ENCODE measurements at regions not wholly inside any gene's neighbourhood (a gene's known extent, or its start where the extent isn't known, plus 50 kb on each side); places are given as distances from the start of the nearest gene placed in this dataset.

- DNase-seq (ENCODE audit: low spot score) (no peak), ATAC-seq (ENCODE audit: low FRiP score) (peak; percentile 9)
- no peak for TF ChIP-seq CTCF (IDR thresholded peaks at IDR 0.05)
Observed at GRCh38 chr22:46084943-46085827, 65.1 kb upstream of the PPARA start.

- TF ChIP-seq CTCF (IDR thresholded peaks at IDR 0.05): no peak
- DNase-seq (ENCODE audit: low spot score): peak; percentile 58
- peak; percentile 72 for ATAC-seq (ENCODE audit: low FRiP score)
Observed at GRCh38 chr22:46085828-46086576, 64.3 kb upstream of the PPARA start.

GRCh38 chr22:46086577-46087335 lies 63.6 kb upstream of the PPARA start:
- DNase-seq (ENCODE audit: low spot score): no peak
- TF ChIP-seq CTCF (IDR thresholded peaks at IDR 0.05): no peak
- no peak for ATAC-seq (ENCODE audit: low FRiP score)

- ATAC-seq (ENCODE audit: low FRiP score) (no peak), DNase-seq (ENCODE audit: low spot score) (no peak)
- no peak for TF ChIP-seq CTCF (IDR thresholded peaks at IDR 0.05)
Observed at GRCh38 chr22:46087336-46087690, 63.0 kb upstream of the PPARA start.

- ATAC-seq (ENCODE audit: low FRiP score): peak; percentile 30
- TF ChIP-seq CTCF (IDR thresholded peaks at IDR 0.05): no peak
Observed at GRCh38 chr22:46087816-46088277, 62.5 kb upstream of the PPARA start.

GRCh38 chr22:46088541-46089311 lies 61.6 kb upstream of the PPARA start:
- no peak for DNase-seq (ENCODE audit: low spot score)
- no peak for TF ChIP-seq CTCF (IDR thresholded peaks at IDR 0.05)
- peak; percentile 31 for ATAC-seq (ENCODE audit: low FRiP score)

More at GRCh38 chr22:46087816-46088277, 62.5 kb upstream of the PPARA start:
- no peak for DNase-seq (ENCODE audit: low spot score)
